ENCODE measurements at regions not wholly inside any gene's neighbourhood (a gene's known extent, or its start where the extent isn't known, plus 50 kb on each side); places are given as distances from the start of the nearest gene placed in this dataset.

DNA sequence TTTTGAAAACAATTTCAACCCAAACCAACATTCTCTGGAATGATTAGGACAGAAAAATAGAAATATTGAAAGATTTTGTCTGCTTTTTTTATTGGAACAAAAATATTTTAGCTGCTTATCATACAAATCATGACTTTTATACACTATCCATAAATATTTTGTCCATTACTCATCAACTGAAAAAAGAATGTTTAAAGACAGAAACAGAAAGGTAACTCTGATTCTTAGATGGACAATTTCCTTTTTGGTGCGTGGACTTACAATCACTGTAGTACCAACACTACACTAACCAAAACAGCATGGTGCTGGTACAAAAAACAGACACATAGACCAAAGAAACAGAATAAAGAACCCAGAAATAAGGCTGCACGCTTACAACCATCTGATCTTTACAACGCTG lies 582.8 kb upstream of the CCDC54 start:
- TF ChIP-seq EZH2phosphoT487 (IDR thresholded peaks at IDR 0.05): no peak
- TF ChIP-seq, protein P1, sequence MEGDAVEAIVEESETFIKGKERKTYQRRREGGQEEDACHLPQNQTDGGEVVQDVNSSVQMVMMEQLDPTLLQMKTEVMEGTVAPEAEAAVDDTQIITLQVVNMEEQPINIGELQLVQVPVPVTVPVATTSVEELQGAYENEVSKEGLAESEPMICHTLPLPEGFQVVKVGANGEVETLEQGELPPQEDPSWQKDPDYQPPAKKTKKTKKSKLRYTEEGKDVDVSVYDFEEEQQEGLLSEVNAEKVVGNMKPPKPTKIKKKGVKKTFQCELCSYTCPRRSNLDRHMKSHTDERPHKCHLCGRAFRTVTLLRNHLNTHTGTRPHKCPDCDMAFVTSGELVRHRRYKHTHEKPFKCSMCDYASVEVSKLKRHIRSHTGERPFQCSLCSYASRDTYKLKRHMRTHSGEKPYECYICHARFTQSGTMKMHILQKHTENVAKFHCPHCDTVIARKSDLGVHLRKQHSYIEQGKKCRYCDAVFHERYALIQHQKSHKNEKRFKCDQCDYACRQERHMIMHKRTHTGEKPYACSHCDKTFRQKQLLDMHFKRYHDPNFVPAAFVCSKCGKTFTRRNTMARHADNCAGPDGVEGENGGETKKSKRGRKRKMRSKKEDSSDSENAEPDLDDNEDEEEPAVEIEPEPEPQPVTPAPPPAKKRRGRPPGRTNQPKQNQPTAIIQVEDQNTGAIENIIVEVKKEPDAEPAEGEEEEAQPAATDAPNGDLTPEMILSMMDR (IDR thresholded peaks at IDR 0.05): no peak
- no peak for TF ChIP-seq EZH2 (IDR thresholded peaks at IDR 0.05)

Measured in neural progenitor cell (in vitro differentiated cells).